H1 (cell line): ENCODE measurements at regions not wholly inside any gene's neighbourhood (a gene's known extent, or its start where the extent isn't known, plus 50 kb on each side); places are given as distances from the start of the nearest gene placed in this dataset.

ENCODE experiments used
- RAD21 ChIP-seq, 2 experiments: IDR thresholded peaks in 1 of 2; conservative IDR thresholded peaks in 1 of 2; 2 replicates each; pipeline ENCODE4 v1.6.1; 2011; ENCODE audit warnings: low read depth in 2 of 2, low read length in 2 of 2, improper control_type of control experiment in 1 of 2, inconsistent platforms in 1 of 2, mild to moderate bottlenecking in 1 of 2, moderate library complexity in 1 of 2
- RBBP5 ChIP-seq: IDR thresholded peaks from 2 replicates; pipeline ENCODE4 v1.7.1; 2012; ENCODE audit warnings: low read depth, mild to moderate bottlenecking, inconsistent platforms, low read length, moderate library complexity, borderline replicate concordance
- SP4 ChIP-seq: IDR thresholded peaks from 2 replicates; pipeline ENCODE4 v1.6.1; 2012; ENCODE audit warnings: low read length, inconsistent platforms
- TAF1 ChIP-seq: IDR thresholded peaks from 2 replicates; pipeline ENCODE4 v1.6.1; 2011; ENCODE audit warnings: mild to moderate bottlenecking, low read depth, low read length
- TBP ChIP-seq: IDR thresholded peaks from 2 replicates; pipeline ENCODE4 v1.6.1; 2011; ENCODE audit warnings: low read depth, low read length, improper control_type of control experiment

DNA sequence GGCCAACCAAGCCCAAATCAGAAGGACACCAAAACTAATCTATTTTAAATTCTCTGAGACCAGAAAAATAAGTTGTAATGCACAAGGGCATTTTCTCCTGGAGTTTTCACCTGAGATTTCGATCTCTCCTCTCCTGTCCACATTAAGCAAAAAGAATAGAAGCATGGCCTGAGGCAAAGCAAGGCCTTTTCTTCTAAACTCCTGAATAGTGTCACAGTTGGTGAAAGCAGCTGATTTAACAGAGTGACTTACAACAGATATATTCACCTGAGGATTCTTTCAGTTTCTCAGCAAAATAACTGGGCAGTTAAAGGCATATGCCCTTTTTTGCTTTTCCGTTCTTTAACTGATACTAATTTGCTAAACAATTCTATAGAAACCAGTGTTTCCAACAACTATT is 547.7 kb downstream of the EFNA5 start (continued):
- TF ChIP-seq RAD21 (IDR thresholded peaks at IDR 0.05 in 1 of 2, conservative IDR thresholded peaks at IDR 0.05 in 1 of 2; ENCODE audit: low read depth in 2 of 2, low read length in 2 of 2) = no peak
- no peak for TF ChIP-seq TAF1
- TF ChIP-seq SP4 = no peak
- TF ChIP-seq TBP = no peak
- no peak for TF ChIP-seq RBBP5
